GM12864 (cell line): ENCODE measurements at regions not wholly inside any gene's neighbourhood (a gene's known extent, or its start where the extent isn't known, plus 50 kb on each side); places are given as distances from the start of the nearest gene placed in this dataset.

ENCODE experiments used
- DNase-seq: peaks from one replicate; pipeline ENCODE4 v3.0.0-alpha.2; 2011; ENCODE audit warnings: low read depth
- H3K4me3 ChIP-seq: 2 replicates; pipeline ENCODE4 v1.5.1; 2011; ENCODE audit warnings: mild to moderate bottlenecking, low read depth, low read length, control low read depth
- CTCF ChIP-seq: IDR thresholded peaks from 2 replicates; pipeline ENCODE4 v1.5.1; 2011; ENCODE audit warnings: low read depth, mild to moderate bottlenecking, moderate library complexity, low read length, control low read depth, inconsistent platforms; ENCODE audit errors: missing control alignments

- TF ChIP-seq CTCF, result no peak
- DNase-seq, result no peak
- no peak overlapping the region for H3K4me3 ChIP-seq
Observed at GRCh38 chr20:22819784-22820183, 215.3 kb upstream of the SSTR4 start.

DNA sequence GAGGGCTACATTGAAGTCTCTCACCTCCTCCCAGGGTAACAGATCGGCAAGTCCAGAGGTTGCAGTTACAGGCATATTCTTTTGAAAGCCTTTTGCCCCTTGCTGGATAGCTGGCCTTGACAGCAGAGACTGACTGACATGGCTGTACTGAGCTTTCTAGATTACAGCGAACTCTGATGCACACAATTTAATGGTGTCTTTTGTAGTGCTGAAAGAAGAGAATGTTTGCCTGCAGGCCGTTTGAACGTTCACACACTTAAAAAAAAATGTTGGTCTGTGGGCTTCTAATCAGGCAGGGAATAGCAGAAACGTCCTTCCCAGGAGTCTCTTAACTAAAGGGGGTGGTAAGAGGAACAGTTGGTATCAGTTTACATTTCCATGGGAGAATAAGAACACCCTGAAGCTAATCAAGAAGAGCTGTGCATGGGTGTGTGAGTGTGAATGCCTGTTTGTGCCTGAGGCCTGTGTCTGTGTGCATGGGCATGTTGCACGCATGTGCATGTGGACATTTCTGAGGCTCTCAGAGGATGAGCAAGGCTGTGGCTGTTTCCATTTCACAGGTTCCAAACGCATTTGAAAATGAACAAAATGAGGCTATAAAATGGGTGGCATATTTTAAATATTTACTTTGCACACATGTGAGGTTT is 213.9 kb upstream of the SSTR4 start:
- no peak for DNase-seq
- TF ChIP-seq CTCF, result no peak
- H3K4me3 ChIP-seq, result no peak overlapping the region

DNA sequence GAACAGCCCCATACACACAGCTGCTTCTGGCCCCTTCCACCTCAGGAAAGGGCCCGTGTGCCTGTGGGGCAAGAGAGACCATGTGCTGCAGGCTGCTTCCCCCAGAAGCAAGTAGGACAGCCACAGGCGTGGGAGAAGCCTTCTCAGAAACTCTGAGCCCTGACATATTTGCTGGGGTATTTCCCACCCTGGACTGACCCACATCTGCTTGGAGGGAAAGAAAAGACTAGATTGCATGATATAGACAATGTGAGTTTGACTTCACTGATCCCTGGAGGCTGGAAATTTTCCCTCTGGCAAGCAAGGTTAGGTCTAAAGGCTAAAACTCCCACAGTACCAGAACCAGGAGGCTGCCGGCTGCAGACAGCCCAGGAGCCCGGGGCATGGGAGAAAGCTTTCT is 213.3 kb upstream of the SSTR4 start:
- TF ChIP-seq CTCF, result no peak
- DNase-seq, result no peak
- H3K4me3 ChIP-seq, result no peak overlapping the region

GRCh38 chr20:22823119-22823518 is 212.0 kb upstream of the SSTR4 start:
- H3K4me3 ChIP-seq, result no peak overlapping the region

DNA sequence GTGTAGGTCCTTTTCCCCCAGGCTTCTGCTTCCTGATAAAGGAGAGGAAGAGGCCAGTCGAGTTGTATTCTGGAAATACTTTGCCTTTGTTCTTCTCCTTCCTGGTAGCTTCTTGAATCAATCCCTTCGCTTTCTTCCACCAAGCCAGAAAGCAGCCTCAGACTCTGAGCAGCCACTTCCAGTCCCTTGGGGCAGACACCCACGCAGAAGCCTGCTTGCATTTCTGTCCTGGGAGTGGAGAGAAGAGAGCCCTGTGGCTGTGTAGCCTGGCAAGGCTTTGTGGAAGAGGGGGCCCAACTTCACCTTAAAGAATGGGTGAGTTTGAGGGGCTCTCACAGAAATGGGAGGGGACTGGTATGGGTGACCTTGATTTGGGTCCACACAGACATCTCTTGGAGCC is 211.0 kb upstream of the SSTR4 start:
- H3K4me3 ChIP-seq, result no peak overlapping the region
- DNase-seq, result no peak
- TF ChIP-seq CTCF, result no peak

More at GRCh38 chr20:22823119-22823518, 212.0 kb upstream of the SSTR4 start:
- TF ChIP-seq CTCF, result no peak
- DNase-seq, result no peak

DNA sequence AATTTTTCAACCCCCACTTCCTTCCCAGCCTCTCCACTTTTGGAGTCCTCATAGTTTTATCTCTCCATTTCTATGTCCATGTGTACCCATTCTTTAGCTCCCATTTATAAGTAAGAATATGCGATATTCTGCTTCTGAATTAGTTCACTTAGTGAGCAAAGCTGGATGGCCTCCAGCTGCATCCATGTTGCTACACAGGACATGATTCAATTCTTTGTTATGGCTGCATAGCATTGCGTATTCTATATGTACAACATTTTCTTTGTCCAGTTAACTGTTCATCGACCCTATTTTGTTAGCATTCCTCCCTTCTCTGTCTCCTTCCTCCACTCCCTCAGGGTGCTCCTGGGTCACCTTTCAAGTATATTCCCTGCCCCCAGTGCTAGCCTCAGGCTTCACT is 210.0 kb upstream of the SSTR4 start:
- TF ChIP-seq CTCF, result no peak
- H3K4me3 ChIP-seq, result no peak overlapping the region
- DNase-seq, result no peak

DNA sequence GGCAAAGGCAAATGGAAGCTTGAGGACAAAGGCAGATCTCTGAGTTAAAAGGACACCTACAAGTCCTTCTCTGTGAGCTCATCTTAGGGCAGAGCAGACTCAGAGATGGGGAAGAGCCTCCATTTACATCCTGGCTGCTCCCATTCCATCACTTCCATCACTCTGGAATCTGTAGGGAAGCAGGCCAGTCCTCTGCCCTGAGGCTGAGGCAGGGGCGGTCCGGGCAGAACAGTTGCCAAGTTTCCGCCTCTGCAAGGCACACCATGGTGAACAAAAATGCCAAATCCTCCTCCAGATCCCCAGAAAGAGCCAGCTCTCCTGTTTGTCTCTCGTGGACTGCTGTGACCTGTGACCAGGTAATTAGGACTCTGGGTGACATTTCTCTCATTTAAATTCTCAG is 209.6 kb upstream of the SSTR4 start:
- no peak for TF ChIP-seq CTCF
- DNase-seq, result no peak
- no peak overlapping the region for H3K4me3 ChIP-seq
